Activated CD8-positive, alpha-beta T cell treated with anti-CD3 and anti-CD28 coated beads for 36 hours (primary cell): ENCODE measurements at regions not wholly inside any gene's neighbourhood (a gene's known extent, or its start where the extent isn't known, plus 50 kb on each side); places are given as distances from the start of the nearest gene placed in this dataset.

Experiments
- ATAC-seq: fragments of 200-7000 bp; cut with Tn5 transposase; one replicate; pipeline ENCODE4 v1.10.0; 2021; ENCODE audit warnings: mild to moderate bottlenecking, moderate library complexity
- CTCF ChIA-PET: fragments of 350-600 bp; sonication (Branson Sonifier 250); formaldehyde crosslinking; loops from one replicate; lab custom pipeline; 2021; ENCODE audit warnings: antibody characterized with exemption; lab: Charles Lee
- POLR2A ChIA-PET: fragments of 350-600 bp; sonication (Branson Sonifier 250); formaldehyde crosslinking; loops from one replicate; lab custom pipeline; 2021; ENCODE audit warnings: antibody characterized with exemption; lab: Charles Lee
- DNase-seq: peaks from one replicate; pipeline ENCODE4 v3.0.0-alpha.2; 2020
- H3K27ac Mint-ChIP-seq: one replicate; pipeline ENCODE4 v1.8.0; 2021; ENCODE audit warnings: mild to moderate bottlenecking, mixed read lengths
- H3K27me3 Mint-ChIP-seq: one replicate; pipeline ENCODE4 v1.8.0; 2021; ENCODE audit warnings: mixed read lengths
- H3K36me3 Mint-ChIP-seq: one replicate; pipeline ENCODE4 v1.8.0; 2021; ENCODE audit warnings: low read depth, mixed read lengths
- H3K4me1 Mint-ChIP-seq: one replicate; pipeline ENCODE4 v1.8.0; 2021; ENCODE audit warnings: low read depth, mixed read lengths
- H3K4me3 Mint-ChIP-seq: one replicate; pipeline ENCODE4 v1.8.0; 2021; ENCODE audit warnings: mild to moderate bottlenecking, moderate library complexity, mixed read lengths
- H3K9me3 Mint-ChIP-seq: one replicate; pipeline ENCODE4 v1.8.0; 2021; ENCODE audit warnings: mixed read lengths
- intact Hi-C: fragments of 100-400 bp; cut with micrococcal nuclease; formaldehyde crosslinking; loops from one replicate; pipeline ENCODE4 v1.10.0; 2022
- TF ChIP-seq, protein P1 (sequence below): fragments of 200-600 bp; IDR thresholded peaks from one replicate; pipeline ENCODE4 v1.8.0; 2022; ENCODE audit warnings: antibody characterized with exemption, mild to moderate bottlenecking

DNA sequence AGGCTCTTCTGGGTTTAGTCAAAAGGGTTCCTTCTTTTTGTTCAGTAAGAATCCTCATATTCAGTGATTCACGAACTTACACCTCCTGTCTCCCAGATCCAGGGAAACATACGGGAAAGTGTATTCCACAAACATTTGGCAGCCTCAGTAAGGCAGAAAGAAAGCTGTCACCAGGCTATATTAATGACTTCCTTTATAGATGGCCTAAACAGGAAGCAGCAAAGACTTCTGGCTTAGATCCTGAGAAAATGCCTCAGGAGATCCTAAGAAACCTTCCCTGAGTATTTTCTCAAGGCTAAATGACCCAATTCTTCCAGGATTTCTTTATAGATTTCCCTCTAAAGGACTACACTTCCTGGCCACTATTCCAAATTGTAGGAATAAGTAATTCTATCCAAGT lies 1995.5 kb upstream of the CELF4 start:
- ATAC-seq (no peak), DNase-seq (no peak)
- Mint-ChIP-seq H3K27me3 (no peaks in the 10 kb centered on the region), H3K4me3 (no peak overlapping the region), H3K4me1 (no peaks in the 10 kb centered on the region), H3K36me3 (no peaks in the 10 kb centered on the region), H3K27ac (no peak overlapping the region), H3K9me3 (peaks cover 2% of the 10 kb centered on the region)
- TF ChIP-seq, protein P1, sequence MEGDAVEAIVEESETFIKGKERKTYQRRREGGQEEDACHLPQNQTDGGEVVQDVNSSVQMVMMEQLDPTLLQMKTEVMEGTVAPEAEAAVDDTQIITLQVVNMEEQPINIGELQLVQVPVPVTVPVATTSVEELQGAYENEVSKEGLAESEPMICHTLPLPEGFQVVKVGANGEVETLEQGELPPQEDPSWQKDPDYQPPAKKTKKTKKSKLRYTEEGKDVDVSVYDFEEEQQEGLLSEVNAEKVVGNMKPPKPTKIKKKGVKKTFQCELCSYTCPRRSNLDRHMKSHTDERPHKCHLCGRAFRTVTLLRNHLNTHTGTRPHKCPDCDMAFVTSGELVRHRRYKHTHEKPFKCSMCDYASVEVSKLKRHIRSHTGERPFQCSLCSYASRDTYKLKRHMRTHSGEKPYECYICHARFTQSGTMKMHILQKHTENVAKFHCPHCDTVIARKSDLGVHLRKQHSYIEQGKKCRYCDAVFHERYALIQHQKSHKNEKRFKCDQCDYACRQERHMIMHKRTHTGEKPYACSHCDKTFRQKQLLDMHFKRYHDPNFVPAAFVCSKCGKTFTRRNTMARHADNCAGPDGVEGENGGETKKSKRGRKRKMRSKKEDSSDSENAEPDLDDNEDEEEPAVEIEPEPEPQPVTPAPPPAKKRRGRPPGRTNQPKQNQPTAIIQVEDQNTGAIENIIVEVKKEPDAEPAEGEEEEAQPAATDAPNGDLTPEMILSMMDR: no peak
- POLR2A ChIA-PET: no interaction called here
- intact Hi-C loops: no loop called here
- CTCF ChIA-PET: no interaction called here

DNA sequence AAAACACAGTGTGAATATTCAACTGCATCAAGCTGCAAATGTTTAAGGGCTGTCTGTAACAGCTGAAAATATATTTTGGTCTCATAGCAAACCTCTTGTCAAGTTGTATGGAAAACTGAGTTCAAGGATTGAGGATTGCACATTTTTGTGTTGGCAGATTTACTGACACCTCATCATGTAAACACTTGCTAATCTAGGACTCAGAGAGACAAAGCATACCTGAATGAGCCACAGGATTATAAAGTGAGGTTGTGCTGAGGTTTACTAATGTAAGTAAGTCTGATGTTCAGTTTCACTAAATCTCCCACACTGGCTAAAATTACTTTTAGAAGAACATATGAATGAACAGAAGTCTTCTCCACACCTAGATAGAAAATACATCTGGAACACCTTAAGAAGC lies 1993.1 kb upstream of the CELF4 start:
- Mint-ChIP-seq H3K9me3 (no peaks in the 10 kb centered on the region), H3K36me3 (no peaks in the 10 kb centered on the region), H3K27ac (no peak overlapping the region), H3K4me3 (no peak overlapping the region), H3K27me3 (no peaks in the 10 kb centered on the region), H3K4me1 (no peaks in the 10 kb centered on the region)
- ChIA-PET CTCF (no interaction called here), POLR2A (no interaction called here)
- no peak for ATAC-seq
- DNase-seq: no peak
- intact Hi-C loops: no loop called here
- TF ChIP-seq, protein P1: no peak

DNA sequence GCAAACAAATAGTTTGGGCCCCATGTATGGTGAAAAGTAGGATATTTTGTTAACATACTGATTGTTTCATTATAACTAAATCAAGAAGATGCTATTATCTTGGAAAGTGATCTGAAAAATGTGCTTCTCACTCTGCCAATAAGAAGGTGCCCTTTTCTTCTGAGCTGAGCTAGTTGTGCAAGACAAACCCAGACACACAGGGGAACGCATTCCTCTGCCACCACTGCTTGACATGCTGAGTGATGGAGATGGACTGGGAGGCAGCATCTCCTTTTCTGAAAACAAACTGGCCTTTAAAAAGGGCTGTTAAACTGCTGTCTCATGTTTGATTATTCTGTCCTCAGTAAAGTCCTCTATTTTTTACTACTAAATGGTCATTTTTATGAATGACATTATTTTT lies 1989.9 kb upstream of the CELF4 start:
- Mint-ChIP-seq H3K27me3 (no peaks in the 10 kb centered on the region), H3K9me3 (no peaks in the 10 kb centered on the region), H3K36me3 (no peaks in the 10 kb centered on the region), H3K4me3 (no peak overlapping the region), H3K27ac (no peak overlapping the region), H3K4me1 (no peaks in the 10 kb centered on the region)
- TF ChIP-seq, protein P1: no peak
- ATAC-seq (no peak), DNase-seq (no peak)
- ChIA-PET CTCF (no interaction called here), POLR2A (no interaction called here)
- intact Hi-C loops: no loop called here

DNA sequence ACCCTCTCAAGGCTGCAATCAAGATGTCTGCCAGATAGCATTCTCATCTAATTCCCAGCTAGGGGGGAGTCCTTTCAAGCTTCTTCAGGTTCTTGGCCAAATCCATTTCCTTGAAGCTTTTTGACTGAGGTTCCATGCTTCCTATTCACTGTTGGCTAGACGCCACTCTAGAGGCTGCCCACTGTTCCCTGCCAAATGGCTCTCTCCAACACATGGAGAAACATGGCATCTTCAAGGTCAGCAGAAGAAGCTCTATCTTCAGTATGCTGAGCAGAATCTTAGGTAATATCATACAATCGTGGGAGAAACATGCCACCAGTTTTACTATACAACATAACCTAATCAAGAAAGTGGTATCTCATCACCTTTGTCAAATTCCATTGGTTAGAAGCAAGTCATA lies 1985.1 kb upstream of the CELF4 start:
- POLR2A ChIA-PET: no interaction called here
- H3K36me3 Mint-ChIP-seq: no peaks in the 10 kb centered on the region

DNA sequence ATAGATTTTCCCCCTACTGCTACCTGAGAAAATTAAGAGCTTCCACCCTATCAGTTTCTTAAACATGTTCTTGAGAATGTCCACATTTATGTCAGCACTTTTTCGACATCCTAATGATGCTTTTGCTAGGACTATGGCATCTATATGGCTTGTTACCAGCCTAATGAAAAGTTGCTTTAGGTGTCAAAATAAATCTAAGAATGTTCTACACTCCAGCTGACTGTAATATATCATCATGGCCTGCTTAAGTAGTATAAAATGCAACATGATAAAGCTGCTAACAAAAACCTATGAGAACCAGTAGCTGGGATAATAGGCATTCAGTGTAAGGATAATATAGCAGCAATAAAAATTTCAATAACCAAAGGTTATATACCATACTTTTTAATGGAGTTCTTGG lies 1983.5 kb upstream of the CELF4 start:
- no peak overlapping the region for H3K4me3 Mint-ChIP-seq
- POLR2A ChIA-PET: no interaction called here
- CTCF ChIA-PET: no interaction called here
- peaks cover 4% of the 10 kb centered on the region for H3K9me3 Mint-ChIP-seq
- TF ChIP-seq, protein P1: no peak
- intact Hi-C loops: no loop called here
- ATAC-seq (no peak), DNase-seq (no peak)
- H3K36me3 Mint-ChIP-seq: no peaks in the 10 kb centered on the region
- H3K4me1 Mint-ChIP-seq: no peaks in the 10 kb centered on the region
- no peak overlapping the region for H3K27ac Mint-ChIP-seq
- no peaks in the 10 kb centered on the region for H3K27me3 Mint-ChIP-seq

More for the DNA sequence above, 1985.1 kb upstream of the CELF4 start:
- TF ChIP-seq, protein P1: no peak
- ATAC-seq: no peak
- H3K4me3 Mint-ChIP-seq: no peak overlapping the region
- CTCF ChIA-PET: no interaction called here
- no peaks in the 10 kb centered on the region for H3K4me1 Mint-ChIP-seq
- no peaks in the 10 kb centered on the region for H3K27me3 Mint-ChIP-seq
- no peak for DNase-seq
- intact Hi-C loops: no loop called here
- H3K9me3 Mint-ChIP-seq: peaks cover 2% of the 10 kb centered on the region
- H3K27ac Mint-ChIP-seq: no peak overlapping the region
